HCT116 (cell line): ENCODE measurements at regions not wholly inside any gene's neighbourhood (a gene's known extent, or its start where the extent isn't known, plus 50 kb on each side); places are given as distances from the start of the nearest gene placed in this dataset.

Experiments used
- ATAC-seq: fragments of 200-7000 bp; cut with Tn5 transposase; 2 replicates; pipeline ENCODE4 v1.9.1; 2020; ENCODE audit warnings: mild to moderate bottlenecking, moderate library complexity
- BruUV-seq: library from RNA; stranded (reverse); fragments of 400-500 nt; replicated peaks from 2 replicates; lab custom pipeline; 2021; lab: Mats Ljungman, UMichigan
- CTCF ChIA-PET: fragments of 300-600 bp; sonication (Branson Sonifier 250); formaldehyde crosslinking; loops from one replicate; lab custom pipeline; 2021; ENCODE audit warnings: antibody characterized with exemption; lab: Charles Lee
- POLR2A ChIA-PET: fragments of 300-600, 350-600 bp; sonication (Branson Sonifier 250); formaldehyde crosslinking; loops from one replicate; lab custom pipeline; 2021; ENCODE audit warnings: antibody characterized with exemption; lab: Charles Lee
- RAD21 ChIA-PET, 2 experiments: fragments of 300-600 bp; sonication (Branson Sonifier 250); formaldehyde crosslinking; loops; one replicate each; lab custom pipeline; 2023; ENCODE audit warnings: low total read pairs in 2 of 2; ENCODE audit not compliant: uncharacterized antibody in 2 of 2, unreplicated experiment in 2 of 2, low non-redundant PET in 1 of 2; lab: Charles Lee
- DNase-seq: peaks from one replicate; pipeline ENCODE4 v3.0.0-alpha.2; 2010; ENCODE audit warnings: low read depth, low spot score
- H2AFZ ChIP-seq: fragments of 200-600 bp; shearing (Covaris generic), sonication (generic); 2 replicates; pipeline ENCODE4 v1.6.1; 2017; ENCODE audit warnings: low read depth, mixed run types, mixed read lengths, antibody characterized with exemption, low read length; ENCODE audit not compliant: poor library complexity, severe bottlenecking
- H3K27ac ChIP-seq: 2 replicates; pipeline ENCODE4 v1.5.1; 2012; ENCODE audit warnings: low read depth, low read length
- H3K27me3 ChIP-seq: fragments of 200-600 bp; sonication (generic); 2 replicates; pipeline ENCODE4 v1.6.1; 2016; ENCODE audit warnings: mixed run types, low read length, mixed read lengths; ENCODE audit not compliant: insufficient read depth
- H3K36me3 ChIP-seq, 2 experiments: fragments of 200-500 bp in 1 of 2; fragments of 200-600 bp in 1 of 2; sonication (Bioruptor generic) in 1 of 2; sonication (generic) in 1 of 2; 2 replicates each; pipeline versions ENCODE4 v1.5.1 to v1.6.1; 2014 to 2016; ENCODE audit warnings: low read length in 2 of 2, inconsistent platforms in 1 of 2, mixed read lengths in 1 of 2, mixed run types in 1 of 2; ENCODE audit not compliant: insufficient read depth in 2 of 2, control insufficient read depth in 1 of 2
- H3K4me1 ChIP-seq, 2 experiments: fragments of 200-600 bp in 1 of 2; sonication (generic) in 1 of 2; 2 replicates each; pipeline versions ENCODE4 v1.5.1 to v1.6.1; 2012 to 2017; ENCODE audit warnings: low read length in 2 of 2, inconsistent platforms in 1 of 2, mild to moderate bottlenecking in 1 of 2, mixed read lengths in 1 of 2, mixed run types in 1 of 2, moderate library complexity in 1 of 2; ENCODE audit not compliant: insufficient read depth in 2 of 2, control insufficient read depth in 1 of 2
- H3K4me2 ChIP-seq: fragments of 200-600 bp; sonication (generic); 2 replicates; pipeline ENCODE4 v1.6.1; 2017; ENCODE audit warnings: mixed run types, low read length, mixed read lengths
- H3K4me3 ChIP-seq, 2 experiments: fragments of 200-600 bp in 1 of 2; sonication (generic) in 1 of 2; replicated peaks in 1 of 2; 2 replicates each; pipeline ENCODE4 v1.5.1; 2011 to 2016; ENCODE audit warnings: low read length in 2 of 2, control low read depth in 1 of 2, low read depth in 1 of 2, mild to moderate bottlenecking in 1 of 2, mixed read lengths in 1 of 2, mixed run types in 1 of 2
- H3K79me2 ChIP-seq: fragments of 200-600 bp; sonication (generic); 2 replicates; pipeline ENCODE4 v1.6.1; 2017; ENCODE audit warnings: mild to moderate bottlenecking, mixed run types, low read length, moderate library complexity, mixed read lengths; ENCODE audit not compliant: insufficient read depth
- H3K9ac ChIP-seq: fragments of 200-600 bp; sonication (generic); 2 replicates; pipeline ENCODE4 v1.6.1; 2016; ENCODE audit warnings: low read length, mixed read lengths
- H3K9me2 ChIP-seq: fragments of 200-600 bp; sonication (generic), shearing (Covaris generic); 2 replicates; pipeline ENCODE4 v1.6.1; 2017; ENCODE audit warnings: mixed run types, mild to moderate bottlenecking, moderate library complexity; ENCODE audit not compliant: insufficient read depth
- H3K9me3 ChIP-seq, 2 experiments: fragments of 200-500 bp in 1 of 2; fragments of 200-600 bp in 1 of 2; sonication (Bioruptor generic) in 1 of 2; sonication (generic) in 1 of 2; 2 replicates each; pipeline ENCODE4 v1.6.1; 2014 to 2017; ENCODE audit warnings: low read length in 2 of 2, mixed read lengths in 2 of 2, inconsistent platforms in 1 of 2, low read depth in 1 of 2, mild to moderate bottlenecking in 1 of 2, mixed run types in 1 of 2, moderate library complexity in 1 of 2; ENCODE audit not compliant: control insufficient read depth in 1 of 2, insufficient read depth in 1 of 2
- H4K20me1 ChIP-seq: fragments of 200-600 bp; sonication (generic), shearing (Covaris generic); 2 replicates; pipeline ENCODE4 v1.6.1; 2017; ENCODE audit warnings: mixed run types, mild to moderate bottlenecking, moderate library complexity; ENCODE audit not compliant: insufficient read depth
- CTCF ChIP-seq, 3 experiments: fragments of 200-600 bp in 1 of 3; sonication (generic) in 1 of 3; IDR thresholded peaks in 2 of 3; conservative IDR thresholded peaks in 1 of 3; 2 replicates each; pipeline ENCODE4 v1.5.1; 2012 to 2017; ENCODE audit warnings: low read depth in 2 of 3, low read length in 2 of 3, antibody characterized with exemption in 1 of 3, borderline replicate concordance in 1 of 3, control low read depth in 1 of 3, mild to moderate bottlenecking in 1 of 3, mixed read lengths in 1 of 3, mixed run types in 1 of 3, moderate library complexity in 1 of 3; ENCODE audit not compliant: insufficient read depth in 1 of 3
- EZH2phosphoT487 ChIP-seq: fragments of 200-600 bp; IDR thresholded peaks from 2 replicates; pipeline ENCODE4 v1.6.1; 2018; ENCODE audit warnings: antibody characterized with exemption, borderline replicate concordance
- POLR2A ChIP-seq: IDR thresholded peaks from 2 replicates; pipeline ENCODE4 v1.7.0; 2011; ENCODE audit warnings: borderline replicate concordance; ENCODE audit not compliant: insufficient read depth, insufficient read length; ENCODE audit errors: extremely low read depth
- POLR2AphosphoS5 ChIP-seq: IDR thresholded peaks from 2 replicates; pipeline ENCODE4 v1.6.1; 2011; ENCODE audit warnings: mild to moderate bottlenecking, low read depth, low read length, moderate library complexity
- SIN3A ChIP-seq: IDR thresholded peaks from 2 replicates; pipeline ENCODE4 v1.6.1; 2012; ENCODE audit warnings: low read depth
- SP1 ChIP-seq: IDR thresholded peaks from 2 replicates; pipeline ENCODE4 v1.6.1; 2012; ENCODE audit warnings: low read depth
- TCF7L2 ChIP-seq: IDR thresholded peaks from 2 replicates; pipeline ENCODE4 v1.7.0; 2011; ENCODE audit warnings: borderline replicate concordance, inconsistent platforms; ENCODE audit not compliant: insufficient read depth, insufficient read length; ENCODE audit errors: extremely low read depth
- intact Hi-C: fragments of 100-400 bp; cut with micrococcal nuclease; formaldehyde crosslinking; loops from 2 replicates; pipeline ENCODE4 v1.10.0; 2022
- TF ChIP-seq, protein P1 (sequence below): IDR thresholded peaks from 2 replicates; pipeline ENCODE4 v1.6.1; 2012
- TF ChIP-seq, protein P2 (sequence below): IDR thresholded peaks from 2 replicates; pipeline ENCODE4 v1.6.1; 2012; ENCODE audit warnings: low read depth

DNA sequence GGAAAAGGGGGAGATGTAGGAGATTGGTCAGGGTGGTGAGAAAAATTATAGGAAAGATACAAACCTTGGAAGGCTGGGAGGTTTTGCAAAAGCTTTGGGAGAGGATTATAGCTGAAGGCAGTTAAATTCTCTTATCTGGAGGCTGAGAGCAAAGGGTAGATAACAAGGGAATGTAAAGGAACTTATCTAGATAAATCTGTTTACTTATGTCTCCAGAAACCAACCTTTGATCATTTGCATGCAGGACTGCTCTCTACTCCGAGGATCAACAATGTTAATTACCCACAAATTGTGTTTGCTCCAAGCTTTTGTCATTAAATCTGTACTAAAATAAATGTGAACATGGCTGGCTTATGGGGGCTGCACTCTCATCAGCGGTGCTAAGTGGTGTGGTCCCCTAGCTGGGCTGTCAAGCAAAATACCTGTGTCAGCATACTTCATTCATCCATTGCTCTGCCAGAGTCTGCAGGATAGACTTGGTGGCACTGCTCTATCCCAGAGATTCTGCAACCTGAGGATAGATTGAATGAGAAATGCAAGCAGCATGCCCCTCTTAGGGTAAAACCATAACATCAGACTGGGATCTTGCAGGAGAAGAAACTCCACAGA lies 1599.2 kb upstream of the TENM4 start:
- ATAC-seq (no peak), DNase-seq (no peak)
- Histone ChIP-seq H2AFZ (no peak overlapping the region), H3K4me1 (no peaks in the 10 kb centered on the region), H3K27ac (no peak overlapping the region), H3K9ac (no peak overlapping the region), H3K9me3 (peaks cover 4 to 25% of the 10 kb centered on the region in 2 experiments; a peak in 2 of 4 replicates), H3K27me3 (no peaks in the 10 kb centered on the region), H3K4me2 (no peak overlapping the region), H4K20me1 (no peaks in the 10 kb centered on the region), H3K36me3 (no peaks in the 10 kb centered on the region), H3K9me2 (no peaks in the 10 kb centered on the region), H3K4me3 (no peak overlapping the region), H3K79me2 (no peaks in the 10 kb centered on the region)
- intact Hi-C loops: no loop called here
- POLR2A ChIA-PET: no interaction called here
- RAD21 ChIA-PET: no interaction called here
- TF ChIP-seq, protein P1, sequence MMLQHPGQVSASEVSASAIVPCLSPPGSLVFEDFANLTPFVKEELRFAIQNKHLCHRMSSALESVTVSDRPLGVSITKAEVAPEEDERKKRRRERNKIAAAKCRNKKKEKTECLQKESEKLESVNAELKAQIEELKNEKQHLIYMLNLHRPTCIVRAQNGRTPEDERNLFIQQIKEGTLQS: no peak
- TF ChIP-seq SP1: no peak
- TF ChIP-seq CTCF (IDR thresholded peaks at IDR 0.05 in 2 of 3, conservative IDR thresholded peaks at IDR 0.05 in 1 of 3; ENCODE audit: borderline replicate concordance in 1 of 3, insufficient read depth in 1 of 3, low read depth in 2 of 3, low read length in 2 of 3): no peak
- no peak for TF ChIP-seq EZH2phosphoT487
- no peak for TF ChIP-seq TCF7L2
- TF ChIP-seq SIN3A: no peak
- no peak for TF ChIP-seq POLR2AphosphoS5
- TF ChIP-seq, protein P2, sequence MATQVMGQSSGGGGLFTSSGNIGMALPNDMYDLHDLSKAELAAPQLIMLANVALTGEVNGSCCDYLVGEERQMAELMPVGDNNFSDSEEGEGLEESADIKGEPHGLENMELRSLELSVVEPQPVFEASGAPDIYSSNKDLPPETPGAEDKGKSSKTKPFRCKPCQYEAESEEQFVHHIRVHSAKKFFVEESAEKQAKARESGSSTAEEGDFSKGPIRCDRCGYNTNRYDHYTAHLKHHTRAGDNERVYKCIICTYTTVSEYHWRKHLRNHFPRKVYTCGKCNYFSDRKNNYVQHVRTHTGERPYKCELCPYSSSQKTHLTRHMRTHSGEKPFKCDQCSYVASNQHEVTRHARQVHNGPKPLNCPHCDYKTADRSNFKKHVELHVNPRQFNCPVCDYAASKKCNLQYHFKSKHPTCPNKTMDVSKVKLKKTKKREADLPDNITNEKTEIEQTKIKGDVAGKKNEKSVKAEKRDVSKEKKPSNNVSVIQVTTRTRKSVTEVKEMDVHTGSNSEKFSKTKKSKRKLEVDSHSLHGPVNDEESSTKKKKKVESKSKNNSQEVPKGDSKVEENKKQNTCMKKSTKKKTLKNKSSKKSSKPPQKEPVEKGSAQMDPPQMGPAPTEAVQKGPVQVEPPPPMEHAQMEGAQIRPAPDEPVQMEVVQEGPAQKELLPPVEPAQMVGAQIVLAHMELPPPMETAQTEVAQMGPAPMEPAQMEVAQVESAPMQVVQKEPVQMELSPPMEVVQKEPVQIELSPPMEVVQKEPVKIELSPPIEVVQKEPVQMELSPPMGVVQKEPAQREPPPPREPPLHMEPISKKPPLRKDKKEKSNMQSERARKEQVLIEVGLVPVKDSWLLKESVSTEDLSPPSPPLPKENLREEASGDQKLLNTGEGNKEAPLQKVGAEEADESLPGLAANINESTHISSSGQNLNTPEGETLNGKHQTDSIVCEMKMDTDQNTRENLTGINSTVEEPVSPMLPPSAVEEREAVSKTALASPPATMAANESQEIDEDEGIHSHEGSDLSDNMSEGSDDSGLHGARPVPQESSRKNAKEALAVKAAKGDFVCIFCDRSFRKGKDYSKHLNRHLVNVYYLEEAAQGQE: no peak
- TF ChIP-seq POLR2A: no peak
- BruUV-seq: no TSS peak
- CTCF ChIA-PET: no interaction called here
